Erythroblast (primary cell): ENCODE measurements at regions not wholly inside any gene's neighbourhood (a gene's known extent, or its start where the extent isn't known, plus 50 kb on each side); places are given as distances from the start of the nearest gene placed in this dataset.

Experiments
- DNase-seq, 2 experiments: peaks; one replicate each; lab custom pipeline; 2025; lab: John Stamatoyannopoulos, UW
- GATA1 ChIP-seq: IDR thresholded peaks from 2 replicates; pipeline ENCODE4 v1.6.1; 2011; ENCODE audit warnings: low read depth, mild to moderate bottlenecking, control low read depth, low read length, moderate library complexity
- POLR2A ChIP-seq: IDR thresholded peaks from 2 replicates; pipeline ENCODE4 v1.6.1; 2011; ENCODE audit warnings: mild to moderate bottlenecking, low read length

DNA sequence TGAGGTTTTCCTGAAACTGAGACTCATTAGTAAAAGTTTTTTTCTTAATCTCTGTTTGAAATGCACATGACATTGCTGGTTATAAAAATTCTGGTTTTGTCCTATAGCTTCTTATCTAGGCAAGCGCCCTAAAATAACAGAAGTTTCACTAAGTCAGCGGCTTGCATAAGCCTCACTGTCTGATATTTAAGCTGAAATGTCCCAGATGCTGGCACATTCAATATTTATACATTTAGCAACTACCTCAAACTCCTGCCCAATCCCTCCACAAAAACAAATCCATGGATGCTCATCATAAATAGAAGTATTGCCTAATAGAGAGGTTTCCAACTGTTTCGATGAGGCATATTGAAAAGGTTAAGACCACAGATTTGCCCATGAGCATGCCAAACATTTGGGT, 83.1 kb upstream of the EGR2 start:
- no peak for TF ChIP-seq GATA1
- TF ChIP-seq POLR2A = no peak
- DNase-seq = no peak

DNA sequence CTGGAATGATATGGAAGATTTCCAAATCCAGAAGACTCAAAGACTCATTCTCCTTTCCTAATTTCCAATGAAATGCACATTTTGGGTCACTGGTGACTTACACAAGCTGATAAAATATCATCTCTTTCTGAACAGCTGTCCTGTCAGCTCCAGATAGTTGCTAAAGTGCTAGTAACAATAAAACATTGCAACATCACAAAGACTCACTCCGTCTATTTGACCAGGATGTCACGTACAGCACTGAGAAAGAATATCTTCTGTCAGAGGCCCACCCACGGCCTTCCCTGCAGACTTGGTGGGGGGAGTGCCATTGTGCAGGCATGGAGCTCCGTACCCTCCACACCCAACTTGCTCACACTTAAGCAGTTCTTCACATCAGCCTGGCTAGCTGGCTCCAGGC, 78.9 kb upstream of the EGR2 start:
- DNase-seq = no peak
- TF ChIP-seq POLR2A = no peak
- no peak for TF ChIP-seq GATA1

GRCh38 chr10:62894156-62894555, 78.0 kb upstream of the EGR2 start:
- DNase-seq = no peak
- no peak for TF ChIP-seq POLR2A
- TF ChIP-seq GATA1 = no peak

- no peak for DNase-seq
- TF ChIP-seq POLR2A = no peak
- no peak for TF ChIP-seq GATA1
Measured at GRCh38 chr10:62893036-62893435, 76.9 kb upstream of the EGR2 start.

GRCh38 chr10:62890395-62890794, 74.2 kb upstream of the EGR2 start:
- TF ChIP-seq GATA1 = no peak
- TF ChIP-seq POLR2A = no peak
- no peak for DNase-seq

DNA sequence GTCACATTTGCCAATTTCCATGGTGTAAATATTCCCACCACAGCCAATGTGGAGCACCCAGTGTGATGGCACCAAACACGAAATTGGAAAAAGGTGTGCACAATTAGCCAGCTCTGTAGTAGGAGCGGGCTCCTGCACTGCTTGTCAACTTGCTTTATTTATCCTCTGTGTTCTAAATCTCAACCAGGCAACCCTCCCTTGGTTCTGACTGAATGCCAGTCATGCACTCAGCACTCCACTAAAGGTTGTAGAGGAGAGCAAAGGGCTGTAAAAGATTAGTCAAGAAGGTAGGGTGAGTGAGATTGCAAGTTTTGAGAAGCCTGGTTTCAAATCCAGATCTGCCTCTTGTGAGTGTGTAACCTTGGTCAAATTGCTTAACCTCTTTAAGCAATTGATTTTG, 71.5 kb upstream of the EGR2 start:
- no peak for DNase-seq

GRCh38 chr10:62885684-62886461, 69.7 kb upstream of the EGR2 start:
- no peak for DNase-seq
- TF ChIP-seq GATA1 (no peak), POLR2A (no peak)

More for the DNA sequence above, 71.5 kb upstream of the EGR2 start:
- TF ChIP-seq GATA1 = no peak
- no peak for TF ChIP-seq POLR2A

DNA sequence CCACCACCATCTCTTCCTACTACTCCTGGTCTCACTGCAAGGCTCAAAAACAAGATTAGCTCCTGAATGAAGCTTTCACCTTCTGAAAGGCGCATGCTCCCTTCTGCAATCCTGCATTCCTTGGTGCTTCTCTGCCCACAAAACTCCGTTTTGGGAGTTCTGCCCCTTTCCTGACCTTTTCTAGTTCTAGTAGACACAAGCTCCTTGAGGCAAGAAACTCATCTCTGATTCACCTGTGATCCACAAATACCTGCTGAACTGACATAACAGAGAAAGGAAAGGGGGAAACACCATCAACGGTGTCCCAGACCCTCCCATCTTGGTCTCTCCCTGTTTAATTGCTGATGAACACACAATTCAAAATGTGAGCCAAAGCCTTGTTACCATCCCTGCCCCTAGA, 64.0 kb upstream of the EGR2 start:
- TF ChIP-seq GATA1 = no peak
- no peak for TF ChIP-seq POLR2A
- no peak for DNase-seq

DNA sequence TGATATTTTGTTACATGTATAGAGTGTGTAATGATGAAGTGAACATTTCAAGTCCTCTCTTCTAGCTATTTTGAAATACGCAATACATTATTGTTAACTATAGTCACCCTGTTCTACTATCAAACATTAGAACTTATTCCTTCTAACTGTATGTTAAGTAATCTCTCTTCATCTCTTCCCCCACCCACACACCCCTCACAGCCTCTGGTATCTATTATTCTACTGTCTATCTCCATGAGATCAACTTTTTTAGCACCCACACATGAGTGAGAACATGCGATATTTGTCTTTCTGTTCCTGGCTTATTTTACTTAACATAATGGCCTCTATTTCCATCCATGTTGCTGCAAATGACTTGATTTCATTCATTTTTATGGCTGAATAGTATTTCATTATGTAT, 57.7 kb upstream of the EGR2 start:
- TF ChIP-seq POLR2A (no peak), GATA1 (no peak)
- DNase-seq = no peak

DNA sequence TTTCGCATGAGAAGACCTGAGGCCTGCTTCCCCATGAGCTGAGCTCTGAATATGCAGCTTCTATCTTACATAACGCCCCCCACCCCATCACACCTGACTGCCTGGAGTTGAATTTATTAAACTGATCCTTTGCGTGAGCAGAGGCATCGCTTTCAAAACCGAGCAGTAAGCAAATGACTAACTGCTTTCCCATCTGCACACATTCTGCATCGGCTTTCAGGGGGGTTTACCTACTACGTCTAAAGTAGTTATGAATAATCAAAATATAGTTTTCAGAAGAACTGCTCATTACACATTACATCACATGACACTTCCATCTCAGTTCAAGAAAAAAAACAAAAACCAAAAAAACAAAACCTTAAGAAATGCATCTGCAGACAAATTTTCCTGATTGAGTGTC, 54.7 kb upstream of the EGR2 start:
- TF ChIP-seq POLR2A (no peak), GATA1 (no peak)
- no peak for DNase-seq

- DNase-seq = no peak
- no peak for TF ChIP-seq POLR2A
Measured at GRCh38 chr10:62869958-62870357, 53.8 kb upstream of the EGR2 start.

DNA sequence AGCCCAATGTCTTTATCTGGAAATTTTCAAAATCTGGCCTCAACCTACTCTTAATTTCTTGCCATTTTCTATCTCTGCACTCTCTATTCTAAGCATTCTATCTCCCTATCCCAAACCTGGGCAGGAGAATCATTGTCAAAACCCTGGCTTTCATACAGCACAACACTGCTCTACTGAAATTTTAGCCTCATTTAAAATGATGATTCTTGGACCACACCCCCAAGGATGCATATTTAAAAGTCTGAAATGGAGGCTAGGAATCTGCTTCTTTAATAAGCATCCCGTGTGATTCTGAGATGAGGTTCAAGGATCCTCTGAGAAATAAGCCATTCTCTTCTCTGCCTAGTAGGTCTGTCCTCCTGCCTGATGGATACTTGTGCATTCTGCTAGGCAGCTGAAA, 50.8 kb upstream of the EGR2 start:
- TF ChIP-seq POLR2A (no peak), GATA1 (no peak)
- DNase-seq = no peak

DNA sequence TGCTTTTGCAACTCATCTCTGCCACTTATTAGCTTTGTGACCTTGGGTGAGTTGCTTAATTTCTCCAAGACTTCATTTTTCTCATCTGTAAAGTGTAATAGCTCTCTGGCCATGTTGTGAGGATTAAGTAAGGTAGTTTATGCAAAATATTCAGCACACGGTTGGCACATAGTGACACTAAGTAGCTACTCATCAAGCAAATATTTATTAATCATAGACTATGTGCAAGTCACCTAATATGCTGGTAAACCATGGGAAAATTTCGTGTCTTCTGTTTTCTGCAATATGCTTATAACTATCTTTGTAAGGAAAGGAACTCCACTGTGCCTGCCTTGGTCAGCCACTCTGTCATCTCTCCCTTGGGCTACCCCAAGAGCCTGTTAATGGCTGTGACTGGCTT, 50.3 kb upstream of the EGR2 start:
- no peak for DNase-seq
- TF ChIP-seq GATA1 (no peak), POLR2A (no peak)
